Small intestine (tissue), 7 donors: ENCODE measurements at regions not wholly inside any gene's neighbourhood (a gene's known extent, or its start where the extent isn't known, plus 50 kb on each side); places are given as distances from the start of the nearest gene placed in this dataset.

Experiments used
- DNase-seq, 2 donors: peaks; one replicate each; pipeline versions ENCODE4 v3.0.0 to v3.0.0-alpha.2; 2013
- FAIRE-seq: peaks from 2 replicates; lab custom pipeline; 2012; peaks lifted over from hg19 to GRCh38; lab: Jason Lieb, UNC
- H3K27ac ChIP-seq, 3 donors: one replicate each; pipeline ENCODE4 v1.5.1; 2013; ENCODE audit warnings: low read length in 2 of 3, mild to moderate bottlenecking in 2 of 3, control low read depth in 1 of 3, inconsistent platforms in 1 of 3, low read depth in 1 of 3, moderate library complexity in 1 of 3
- H3K27me3 ChIP-seq, 3 donors: one replicate each; pipeline ENCODE4 v1.6.1; 2013; ENCODE audit warnings: low read length in 3 of 3, inconsistent platforms in 1 of 3; ENCODE audit not compliant: control insufficient read depth in 3 of 3, insufficient read depth in 3 of 3
- H3K36me3 ChIP-seq, 3 donors: one replicate each; pipeline ENCODE4 v1.6.1; 2013; ENCODE audit warnings: low read length in 3 of 3, inconsistent platforms in 1 of 3, low read depth in 1 of 3, mild to moderate bottlenecking in 1 of 3, moderate library complexity in 1 of 3; ENCODE audit not compliant: control insufficient read depth in 3 of 3, insufficient read depth in 2 of 3
- H3K4me1 ChIP-seq, 3 donors: one replicate each; pipeline ENCODE4 v1.6.1; 2013; ENCODE audit warnings: low read length in 2 of 3, inconsistent platforms in 1 of 3, low read depth in 1 of 3, mild to moderate bottlenecking in 1 of 3, moderate library complexity in 1 of 3; ENCODE audit not compliant: control insufficient read depth in 3 of 3, insufficient read depth in 2 of 3
- H3K4me3 ChIP-seq, 3 donors: one replicate each; pipeline ENCODE4 v1.5.1; 2013; ENCODE audit warnings: low read length in 3 of 3, control low read depth in 1 of 3, inconsistent platforms in 1 of 3, low read depth in 1 of 3, mild to moderate bottlenecking in 1 of 3, moderate library complexity in 1 of 3
- H3K9me3 ChIP-seq, 2 donors: one replicate each; pipeline ENCODE4 v1.6.1; 2013; ENCODE audit warnings: low read depth in 1 of 2, low read length in 1 of 2; ENCODE audit not compliant: control insufficient read depth in 2 of 2, insufficient read depth in 1 of 2
- WGBS, 3 donors: extraction: QIAGEN DNeasy Blood & Tissue Kit; methylation state at CpG; one replicate each; pipeline ENCODE4 v1.1.7; 2013; 5-methylcytosine and 5-hydroxymethylcytosine counted together
- donor health status: healthy with polysubstance abuse.
- donor health status: control.
- donor health status: control.
- donor health status: Bipolar disorder and iron deficiency.
- donor health status: healthy.

DNA sequence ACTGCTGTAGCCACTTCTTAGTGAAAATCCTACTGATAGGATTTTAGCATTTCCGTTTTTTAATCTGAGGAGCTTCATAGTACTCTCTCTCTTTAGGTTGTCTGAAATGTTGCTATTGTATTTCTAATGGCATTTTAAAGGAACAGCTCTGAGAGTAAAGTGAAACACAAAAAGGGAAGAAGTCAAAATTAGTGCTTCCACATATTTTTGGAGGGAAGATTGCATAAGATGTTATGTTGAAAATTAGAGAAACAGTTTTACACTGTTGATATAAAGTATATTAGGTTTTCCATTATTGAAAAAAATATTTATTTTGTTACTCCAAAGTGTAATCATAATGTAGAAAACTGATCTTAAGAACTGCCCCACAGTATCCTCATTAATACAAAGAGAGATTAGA is 525.1 kb downstream of the TAF11L14 start:
- DNase-seq (no peak), FAIRE-seq (no peak)
- H3K4me1 ChIP-seq: no peaks in the 10 kb centered on the region
- WGBS, 3 donors: 71 to 79% (median 75%) methylated on average over 1 of the region's 1 CpG
- H3K27ac ChIP-seq: no peak overlapping the region
- H3K36me3 ChIP-seq: no peaks in the 10 kb centered on the region
- no peaks in the 10 kb centered on the region for H3K27me3 ChIP-seq
- H3K4me3 ChIP-seq: no peak overlapping the region
- H3K9me3 ChIP-seq: peaks cover 0 to 14% of the 10 kb centered on the region in 2 donors

DNA sequence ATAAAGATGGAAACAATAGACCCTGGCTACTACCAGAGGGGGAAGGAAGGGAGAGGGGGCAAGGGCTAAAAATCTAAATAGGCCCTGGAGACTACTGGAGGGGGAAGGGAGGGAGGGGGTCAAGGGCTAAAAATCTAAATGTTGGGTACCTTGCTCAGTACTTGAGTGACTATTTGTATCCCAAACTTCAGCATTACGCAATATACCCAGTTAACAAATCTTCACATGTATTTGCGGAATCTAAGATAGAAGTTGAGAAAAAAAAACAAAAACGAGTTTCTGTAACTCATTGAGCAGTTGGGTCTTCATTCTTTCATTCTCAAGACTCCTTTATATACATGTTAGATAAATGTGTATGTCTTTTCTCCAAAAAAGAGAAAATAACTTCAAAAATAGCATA is 537.4 kb downstream of the TAF11L14 start:
- H3K36me3 ChIP-seq: no peaks in the 10 kb centered on the region
- FAIRE-seq: no peak
- 61 to 70% (median 66%) methylated on average over 3 of the region's 3 CpGs for WGBS, 3 donors
- H3K4me3 ChIP-seq: no peak overlapping the region
- no peaks in the 10 kb centered on the region for H3K27me3 ChIP-seq
- DNase-seq: no peak
- peaks cover 0 to 9% of the 10 kb centered on the region in 2 donors for H3K9me3 ChIP-seq
- no peak overlapping the region for H3K27ac ChIP-seq
- no peaks in the 10 kb centered on the region for H3K4me1 ChIP-seq

DNA sequence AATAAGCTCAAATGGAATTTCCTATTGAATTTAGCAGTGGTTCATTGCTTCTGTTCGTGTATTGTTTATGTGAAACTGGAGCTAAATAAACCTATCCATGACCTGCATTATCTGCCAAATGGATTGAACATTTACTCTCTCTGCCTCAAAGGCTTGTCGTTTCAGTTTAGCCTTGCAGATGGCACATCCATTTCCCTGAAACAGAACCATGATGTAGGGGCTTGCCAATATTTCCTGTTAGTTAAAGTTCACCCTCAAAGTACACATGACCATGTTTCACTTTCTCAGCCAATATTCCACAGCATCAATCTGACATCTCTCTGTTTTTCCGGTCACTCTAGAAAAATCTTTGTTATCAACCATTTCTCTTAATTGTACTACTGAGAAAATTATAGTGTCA is 545.3 kb downstream of the TAF11L14 start:
- no peaks in the 10 kb centered on the region for H3K36me3 ChIP-seq
- no peak for FAIRE-seq
- 37 to 50% (median 49%) methylated on average over 3 of the region's 3 CpGs for WGBS, 3 donors

DNA sequence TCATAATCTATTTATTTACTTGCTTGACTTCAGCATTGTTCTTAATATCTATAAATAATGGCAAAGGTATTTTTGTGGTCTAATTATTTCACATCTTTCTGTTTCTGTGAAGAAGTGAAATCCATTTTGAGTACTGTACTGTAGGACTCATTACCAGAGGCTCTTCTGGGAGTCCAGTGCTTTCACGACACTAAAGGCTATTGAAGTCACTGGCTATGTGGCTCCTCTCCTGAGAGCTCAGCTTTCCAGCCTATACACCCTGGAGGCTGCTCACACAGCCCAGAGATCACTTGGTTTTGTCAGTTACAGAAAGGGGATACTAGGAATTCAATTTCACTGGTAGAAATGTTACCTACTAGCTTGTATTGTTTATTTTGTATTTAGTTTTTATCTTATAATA is 547.3 kb downstream of the TAF11L14 start:
- FAIRE-seq (no peak), DNase-seq (no peak)
- WGBS, 3 donors: 29 to 62% (median 36%) methylated on average over 1 of the region's 1 CpG
- H3K4me1 ChIP-seq: no peaks in the 10 kb centered on the region
- H3K36me3 ChIP-seq: no peaks in the 10 kb centered on the region
- H3K4me3 ChIP-seq: no peak overlapping the region
- H3K27me3 ChIP-seq: no peaks in the 10 kb centered on the region
- no peaks in the 10 kb centered on the region for H3K9me3 ChIP-seq
- no peak overlapping the region for H3K27ac ChIP-seq

More for the DNA sequence above, 545.3 kb downstream of the TAF11L14 start:
- Histone ChIP-seq H3K27me3 (no peaks in the 10 kb centered on the region), H3K4me1 (no peaks in the 10 kb centered on the region), H3K4me3 (no peak overlapping the region), H3K9me3 (no peaks in the 10 kb centered on the region), H3K27ac (no peak overlapping the region)
- no peak for DNase-seq

DNA sequence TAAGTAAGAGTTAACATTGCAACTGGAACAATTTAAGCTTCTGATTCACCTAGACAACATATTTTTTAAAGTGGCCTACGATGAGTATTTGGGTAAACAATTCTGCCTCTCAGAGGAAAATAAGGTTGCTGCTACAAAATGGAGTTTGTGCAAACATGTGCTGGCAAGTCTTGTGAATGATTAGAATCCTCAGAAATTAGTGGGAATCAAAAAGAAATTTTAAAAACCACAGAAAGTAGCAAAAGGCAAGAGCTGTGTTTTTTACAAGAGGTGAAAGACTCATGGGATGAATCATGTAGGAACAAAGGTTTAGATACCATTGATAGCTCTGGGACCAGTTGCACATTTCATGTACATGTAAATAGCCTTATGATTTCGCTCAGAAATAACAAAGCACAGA is 561.6 kb downstream of the TAF11L14 start:
- 45 to 62% (median 49%) methylated on average over 2 of the region's 2 CpGs for WGBS, 3 donors
- Histone ChIP-seq H3K36me3 (no peaks in the 10 kb centered on the region), H3K9me3 (peaks cover 0 to 22% of the 10 kb centered on the region in 2 donors), H3K4me1 (no peaks in the 10 kb centered on the region), H3K27me3 (no peaks in the 10 kb centered on the region), H3K4me3 (no peak overlapping the region), H3K27ac (no peak overlapping the region)
- DNase-seq (no peak), FAIRE-seq (no peak)

DNA sequence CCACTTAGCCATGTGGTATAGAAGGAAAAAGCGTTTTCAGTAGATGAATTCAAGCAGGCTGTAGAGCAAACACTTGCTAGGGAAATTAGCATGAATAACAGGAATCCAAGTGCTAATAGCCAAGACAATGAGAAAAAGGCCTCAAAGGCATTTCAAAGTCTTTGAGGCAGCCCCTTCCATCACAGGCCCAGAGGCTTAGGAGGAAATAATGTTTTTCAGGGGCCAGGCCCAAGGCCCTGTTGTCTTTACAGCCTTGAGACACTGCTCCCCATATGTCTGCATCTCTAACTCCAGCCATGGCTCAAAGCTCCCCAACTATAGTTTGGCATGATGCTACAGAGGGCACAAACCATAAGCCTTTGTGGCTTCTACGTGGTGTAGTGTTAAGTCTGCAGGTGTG is 563.5 kb downstream of the TAF11L14 start:
- FAIRE-seq (no peak), DNase-seq (no peak)
- 42 to 66% (median 56%) methylated on average over 2 of the region's 2 CpGs for WGBS, 3 donors
- H3K4me3 ChIP-seq: no peak overlapping the region
- H3K36me3 ChIP-seq: no peaks in the 10 kb centered on the region
- H3K4me1 ChIP-seq: no peaks in the 10 kb centered on the region
- H3K9me3 ChIP-seq: peaks cover 0 to 18% of the 10 kb centered on the region in 2 donors
- H3K27ac ChIP-seq: no peak overlapping the region
- H3K27me3 ChIP-seq: no peaks in the 10 kb centered on the region

DNA sequence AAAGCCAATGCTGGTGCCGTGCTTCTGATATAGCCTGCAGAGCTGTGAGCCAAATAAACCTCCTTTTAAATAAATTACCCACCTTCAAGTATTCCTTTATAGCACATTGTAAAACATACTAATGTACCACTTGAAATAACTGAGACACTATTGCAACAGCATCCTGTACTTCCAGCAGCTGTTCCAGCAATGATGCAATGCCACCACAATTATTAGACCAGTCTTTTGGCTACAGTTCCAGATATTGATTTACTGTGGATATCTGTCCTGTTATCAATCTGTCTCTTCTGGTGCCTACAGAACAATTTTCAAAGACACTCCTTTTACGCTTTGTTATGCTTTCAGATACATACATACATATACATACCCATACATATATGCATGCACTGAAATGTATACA is 567.9 kb downstream of the TAF11L14 start:
- DNase-seq (no peak), FAIRE-seq (no peak)
- H3K36me3 ChIP-seq: no peaks in the 10 kb centered on the region
- H3K9me3 ChIP-seq: peaks cover 0 to 20% of the 10 kb centered on the region in 2 donors
- H3K4me1 ChIP-seq: no peaks in the 10 kb centered on the region
- H3K27me3 ChIP-seq: no peaks in the 10 kb centered on the region
- no peak overlapping the region for H3K27ac ChIP-seq
- no peak overlapping the region for H3K4me3 ChIP-seq
- 75 to 84% (median 82%) methylated on average over 2 of the region's 2 CpGs for WGBS, 3 donors

DNA sequence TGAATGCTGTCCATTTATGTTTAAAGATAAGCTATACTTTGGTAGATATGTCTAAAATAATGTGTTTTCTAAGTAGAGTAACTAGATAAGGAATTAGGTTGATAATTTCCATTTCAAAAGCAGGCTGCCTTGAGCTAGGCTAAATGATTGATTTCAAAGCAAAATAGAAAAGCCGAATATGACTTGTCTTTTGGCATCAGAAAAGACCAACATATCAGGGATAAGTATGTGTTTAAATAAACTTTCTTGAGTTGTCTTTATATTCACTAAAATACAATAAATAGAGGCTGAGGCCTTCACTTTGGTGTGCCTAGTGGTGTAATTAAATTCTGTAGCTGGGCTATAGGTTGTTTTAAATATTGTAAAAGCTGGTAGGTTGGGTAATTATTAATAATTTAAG is 569.0 kb downstream of the TAF11L14 start:
- DNase-seq (no peak), FAIRE-seq (no peak)
- Histone ChIP-seq H3K9me3 (peaks cover 0 to 12% of the 10 kb centered on the region in 2 donors), H3K27me3 (no peaks in the 10 kb centered on the region), H3K4me3 (no peak overlapping the region), H3K36me3 (no peaks in the 10 kb centered on the region), H3K4me1 (no peaks in the 10 kb centered on the region), H3K27ac (no peak overlapping the region)
- WGBS, 3 donors: 41 to 88% (median 72%) methylated on average over 1 of the region's 1 CpG

DNA sequence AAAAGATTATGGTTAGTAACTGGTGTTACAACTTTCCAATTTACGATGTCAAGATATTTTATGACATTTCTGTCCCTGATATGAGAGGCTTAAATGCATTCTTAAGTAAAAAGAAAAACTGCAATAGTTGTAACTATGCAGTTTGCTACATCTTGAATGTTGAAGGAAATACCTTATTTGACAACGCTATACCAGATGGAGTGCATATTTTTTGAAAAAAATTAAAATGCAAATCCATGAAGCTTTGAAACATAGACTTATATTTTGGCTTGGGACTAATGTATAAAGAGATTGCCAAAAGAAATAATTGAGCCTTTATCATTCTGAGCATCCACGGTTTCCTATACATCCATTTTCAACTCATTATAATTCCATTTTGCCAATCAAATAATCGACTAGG is 579.4 kb downstream of the TAF11L14 start:
- H3K4me3 ChIP-seq: no peak overlapping the region
- peaks cover 0 to 6% of the 10 kb centered on the region in 2 donors for H3K9me3 ChIP-seq
- H3K27ac ChIP-seq: no peak overlapping the region
- H3K27me3 ChIP-seq: no peaks in the 10 kb centered on the region
- no peaks in the 10 kb centered on the region for H3K36me3 ChIP-seq
- DNase-seq (no peak), FAIRE-seq (no peak)
- no peaks in the 10 kb centered on the region for H3K4me1 ChIP-seq
- WGBS, 3 donors: 74 to 80% (median 75%) methylated on average over 4 of the region's 4 CpGs
